GM12892 (cell line): ENCODE measurements at regions not wholly inside any gene's neighbourhood (a gene's known extent, or its start where the extent isn't known, plus 50 kb on each side); places are given as distances from the start of the nearest gene placed in this dataset.

Experiments used
- POLR2AphosphoS5 ChIP-seq: IDR thresholded peaks from 2 replicates; pipeline ENCODE4 v1.6.1; 2011; ENCODE audit warnings: low read depth, low read length, control low read depth
- TAF1 ChIP-seq: IDR thresholded peaks from 2 replicates; pipeline ENCODE4 v1.6.1; 2011; ENCODE audit warnings: low read depth, mild to moderate bottlenecking, control low read depth, low read length, borderline replicate concordance

GRCh38 chr22:42185915-42186439 is 55.4 kb upstream of the CYP2D6 start:
- no peak for TF ChIP-seq TAF1
- no peak for TF ChIP-seq POLR2AphosphoS5
